A673 (cell line): ENCODE measurements at regions not wholly inside any gene's neighbourhood (a gene's known extent, or its start where the extent isn't known, plus 50 kb on each side); places are given as distances from the start of the nearest gene placed in this dataset.

Experiments
- CTCF ChIP-seq: fragments of 300-800, 200-600 bp; sonication (generic); conservative IDR thresholded peaks from 2 replicates; pipeline ENCODE4 v1.5.1; 2017; ENCODE audit warnings: low read depth, mild to moderate bottlenecking, antibody characterized with exemption, low read length, moderate library complexity, mixed read lengths
- EZH2 ChIP-seq: fragments of 200-600 bp; sonication (generic); IDR thresholded peaks from 2 replicates; pipeline ENCODE4 v1.6.1; 2017; ENCODE audit warnings: borderline replicate concordance, low read depth, mild to moderate bottlenecking, mixed read lengths, antibody characterized with exemption, low read length; ENCODE audit not compliant: poor library complexity, severe bottlenecking

- no peak for TF ChIP-seq CTCF
- TF ChIP-seq EZH2 = no peak
Measured at GRCh38 chr4:99711657-99712056, 54.0 kb upstream of the C4orf54 start.
